ENCODE measurements at regions not wholly inside any gene's neighbourhood (a gene's known extent, or its start where the extent isn't known, plus 50 kb on each side); places are given as distances from the start of the nearest gene placed in this dataset.

GRCh38 chr2:4486971-4487370 lies 783.6 kb downstream of the DCDC2C start:
- POLR2A ChIA-PET (ENCODE audit: unreplicated experiment): no interaction called here
- no peak for DNase-seq
- H3K4me1 ChIP-seq (replicated peaks; ENCODE audit: insufficient read depth): no peaks in the 10 kb centered on the region
- no peaks in the 10 kb centered on the region; the same call in 1 of the 2 replicates for H3K9me2 ChIP-seq (ENCODE audit: insufficient read depth)
- no peak overlapping the region for H3K4me3 ChIP-seq
- H3K9me3 ChIP-seq (ENCODE audit: insufficient read depth, low read depth): no peaks in the 10 kb centered on the region
- no peaks in the 10 kb centered on the region for H3K79me2 ChIP-seq (ENCODE audit: low read depth)
- CTCF ChIA-PET: no interaction called here
- no peak overlapping the region for H3K4me2 ChIP-seq
- no peak overlapping the region for H2AFZ ChIP-seq
- BruUV-seq (replicated peaks): no TSS peak
- TF ChIP-seq, protein P1, sequence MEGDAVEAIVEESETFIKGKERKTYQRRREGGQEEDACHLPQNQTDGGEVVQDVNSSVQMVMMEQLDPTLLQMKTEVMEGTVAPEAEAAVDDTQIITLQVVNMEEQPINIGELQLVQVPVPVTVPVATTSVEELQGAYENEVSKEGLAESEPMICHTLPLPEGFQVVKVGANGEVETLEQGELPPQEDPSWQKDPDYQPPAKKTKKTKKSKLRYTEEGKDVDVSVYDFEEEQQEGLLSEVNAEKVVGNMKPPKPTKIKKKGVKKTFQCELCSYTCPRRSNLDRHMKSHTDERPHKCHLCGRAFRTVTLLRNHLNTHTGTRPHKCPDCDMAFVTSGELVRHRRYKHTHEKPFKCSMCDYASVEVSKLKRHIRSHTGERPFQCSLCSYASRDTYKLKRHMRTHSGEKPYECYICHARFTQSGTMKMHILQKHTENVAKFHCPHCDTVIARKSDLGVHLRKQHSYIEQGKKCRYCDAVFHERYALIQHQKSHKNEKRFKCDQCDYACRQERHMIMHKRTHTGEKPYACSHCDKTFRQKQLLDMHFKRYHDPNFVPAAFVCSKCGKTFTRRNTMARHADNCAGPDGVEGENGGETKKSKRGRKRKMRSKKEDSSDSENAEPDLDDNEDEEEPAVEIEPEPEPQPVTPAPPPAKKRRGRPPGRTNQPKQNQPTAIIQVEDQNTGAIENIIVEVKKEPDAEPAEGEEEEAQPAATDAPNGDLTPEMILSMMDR (conservative IDR thresholded peaks at IDR 0.05): no peak
- no peak for TF ChIP-seq EZH2 (IDR thresholded peaks at IDR 0.05; ENCODE audit: low read depth)
- H3K36me3 ChIP-seq (ENCODE audit: low read depth): no peaks in the 10 kb centered on the region
- H3K27me3 ChIP-seq (ENCODE audit: insufficient read depth, low read depth): no peaks in the 10 kb centered on the region
- H3K27ac ChIP-seq: no peak overlapping the region
- intact Hi-C loops (cut with micrococcal nuclease; ENCODE audit: unreplicated experiment): no loop called here
- no peaks in the 10 kb centered on the region for H4K20me1 ChIP-seq (ENCODE audit: insufficient read depth)
- no peaks in the 10 kb centered on the region for H3F3A ChIP-seq (ENCODE audit: insufficient read depth, low read depth)

GRCh38 chr2:4499316-4500030 lies 796.1 kb downstream of the DCDC2C start:
- H3K4me3 ChIP-seq: no peak overlapping the region
- no peaks in the 10 kb centered on the region for H3K79me2 ChIP-seq (ENCODE audit: low read depth)
- no peaks in the 10 kb centered on the region for H4K20me1 ChIP-seq (ENCODE audit: insufficient read depth)
- ChIA-PET POLR2A (ENCODE audit: unreplicated experiment) (no interaction called here), CTCF (no interaction called here)
- H3K36me3 ChIP-seq (ENCODE audit: low read depth): no peaks in the 10 kb centered on the region
- H3K9me3 ChIP-seq (ENCODE audit: insufficient read depth, low read depth): no peaks in the 10 kb centered on the region
- intact Hi-C loops (cut with micrococcal nuclease; ENCODE audit: unreplicated experiment): no loop called here
- no peak overlapping the region for H2AFZ ChIP-seq
- H3F3A ChIP-seq (ENCODE audit: insufficient read depth, low read depth): no peaks in the 10 kb centered on the region
- H3K4me1 ChIP-seq (replicated peaks; ENCODE audit: insufficient read depth): no peaks in the 10 kb centered on the region
- BruUV-seq (replicated peaks): no TSS peak
- H3K27me3 ChIP-seq (ENCODE audit: insufficient read depth, low read depth): no peaks in the 10 kb centered on the region
- no peaks in the 10 kb centered on the region for H3K9me2 ChIP-seq (ENCODE audit: insufficient read depth)
- H3K4me2 ChIP-seq: no peak overlapping the region
- no peak overlapping the region for H3K27ac ChIP-seq
- TF ChIP-seq EZH2 (IDR thresholded peaks at IDR 0.05; ENCODE audit: low read depth): no peak
- TF ChIP-seq, protein P1 (conservative IDR thresholded peaks at IDR 0.05): no peak
- no peak for DNase-seq

GRCh38 chr2:4501525-4501924 lies 798.1 kb downstream of the DCDC2C start:
- BruUV-seq (replicated peaks): no TSS peak

More at GRCh38 chr2:4501525-4501924, 798.1 kb downstream of the DCDC2C start:
- TF ChIP-seq, protein P1 (conservative IDR thresholded peaks at IDR 0.05): no peak
- TF ChIP-seq EZH2 (IDR thresholded peaks at IDR 0.05; ENCODE audit: low read depth): no peak
- H3K79me2 ChIP-seq (ENCODE audit: low read depth): no peaks in the 10 kb centered on the region
- CTCF ChIA-PET: no interaction called here
- POLR2A ChIA-PET (ENCODE audit: unreplicated experiment): no interaction called here
- H4K20me1 ChIP-seq (ENCODE audit: insufficient read depth): no peaks in the 10 kb centered on the region
- H3K9me3 ChIP-seq (ENCODE audit: insufficient read depth, low read depth): no peaks in the 10 kb centered on the region
- no peaks in the 10 kb centered on the region for H3F3A ChIP-seq (ENCODE audit: insufficient read depth, low read depth)
- H3K9me2 ChIP-seq (ENCODE audit: insufficient read depth): no peaks in the 10 kb centered on the region
- H3K27ac ChIP-seq: no peak overlapping the region
- no peak for DNase-seq
- H3K27me3 ChIP-seq (ENCODE audit: insufficient read depth, low read depth): no peaks in the 10 kb centered on the region
- no peak overlapping the region for H3K4me3 ChIP-seq
- H3K4me1 ChIP-seq (replicated peaks; ENCODE audit: insufficient read depth): no peaks in the 10 kb centered on the region
- H3K4me2 ChIP-seq: no peak overlapping the region
- intact Hi-C loops (cut with micrococcal nuclease; ENCODE audit: unreplicated experiment): no loop called here
- H2AFZ ChIP-seq: no peak overlapping the region
- H3K36me3 ChIP-seq (ENCODE audit: low read depth): no peaks in the 10 kb centered on the region
